HG03460 (cell line): ENCODE measurements at regions not wholly inside any gene's neighbourhood (a gene's known extent, or its start where the extent isn't known, plus 50 kb on each side); places are given as distances from the start of the nearest gene placed in this dataset.

ENCODE experiments used
- ATAC-seq: cut with Tn5 transposase; IDR thresholded peaks from one replicate; pipeline ENCODE4 v1.9.1; 2021; ENCODE audit not compliant: unreplicated experiment

- ATAC-seq: no peak
Observed at GRCh38 chr1:38270849-38271633, 224.4 kb upstream of the POU3F1 start.

GRCh38 chr1:38269923-38270848 is 223.6 kb upstream of the POU3F1 start:
- no peak for ATAC-seq

DNA sequence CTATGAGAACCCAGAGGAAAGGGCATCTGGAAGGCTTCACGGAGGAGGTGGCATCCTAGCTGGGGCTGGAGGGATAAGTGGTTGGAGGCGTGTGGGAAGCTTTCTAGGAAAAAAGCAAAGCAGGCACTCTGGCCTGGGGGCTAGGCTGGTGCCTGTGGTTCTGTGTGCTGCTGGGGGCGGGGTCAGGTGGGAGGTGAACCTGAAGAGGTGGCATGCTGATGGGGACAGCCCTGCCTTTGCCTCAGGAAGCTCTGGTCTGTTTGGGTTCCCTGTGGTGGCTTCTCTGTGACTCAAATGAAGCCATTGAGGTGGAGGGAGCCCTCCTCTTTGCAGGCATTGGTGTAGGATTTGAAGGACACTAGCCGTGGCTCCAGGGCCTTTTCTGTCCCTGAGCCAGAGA is 221.6 kb upstream of the POU3F1 start:
- ATAC-seq: no peak

GRCh38 chr1:38267037-38268036 is 220.7 kb upstream of the POU3F1 start:
- ATAC-seq: no peak

- no peak for ATAC-seq
Observed at GRCh38 chr1:38266197-38266520, 219.6 kb upstream of the POU3F1 start.

DNA sequence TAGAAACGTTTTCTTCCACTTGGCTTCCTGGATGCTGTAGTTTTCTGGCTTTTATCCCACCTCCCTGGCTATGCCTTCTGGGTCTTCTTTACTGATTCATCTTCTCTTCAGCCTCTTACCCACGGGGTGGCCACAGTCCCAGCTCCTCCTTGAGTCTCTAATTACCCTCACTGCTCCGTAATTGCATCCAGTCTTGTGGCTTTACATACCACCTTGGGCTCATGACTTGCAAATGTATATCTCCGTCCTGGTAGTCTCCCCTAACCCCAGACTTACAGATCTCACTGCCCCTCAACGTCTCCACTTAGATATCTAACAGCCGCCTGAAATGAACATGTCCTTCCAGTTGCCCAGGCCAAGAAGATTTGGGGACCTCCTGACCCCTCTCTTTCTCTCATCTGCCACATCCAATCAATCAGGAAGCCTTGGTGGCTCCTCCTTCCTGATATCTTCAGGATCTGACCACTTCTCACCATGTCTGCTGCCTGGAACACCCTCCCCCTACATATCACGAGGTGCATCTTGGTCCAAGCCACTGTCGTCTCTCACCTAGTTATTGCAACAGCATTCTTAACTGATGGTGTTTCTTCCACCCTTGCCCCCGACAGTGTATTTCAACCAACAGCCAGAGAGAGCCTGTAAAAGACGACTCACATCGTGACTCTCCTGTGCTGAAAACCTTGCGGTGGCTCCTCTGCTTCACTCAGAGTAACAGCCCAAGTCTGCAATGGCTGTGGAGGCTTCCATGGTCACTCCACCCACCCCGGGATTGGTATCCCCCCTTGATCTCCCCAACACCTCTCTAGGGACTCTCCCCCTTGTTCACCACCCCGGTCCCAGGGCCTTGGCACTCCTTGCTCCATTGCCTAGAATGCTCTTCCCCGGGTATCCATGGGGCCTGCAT is 219.0 kb upstream of the POU3F1 start:
- ATAC-seq: no peak

GRCh38 chr1:38263438-38263837 is 216.8 kb upstream of the POU3F1 start:
- no peak for ATAC-seq

DNA sequence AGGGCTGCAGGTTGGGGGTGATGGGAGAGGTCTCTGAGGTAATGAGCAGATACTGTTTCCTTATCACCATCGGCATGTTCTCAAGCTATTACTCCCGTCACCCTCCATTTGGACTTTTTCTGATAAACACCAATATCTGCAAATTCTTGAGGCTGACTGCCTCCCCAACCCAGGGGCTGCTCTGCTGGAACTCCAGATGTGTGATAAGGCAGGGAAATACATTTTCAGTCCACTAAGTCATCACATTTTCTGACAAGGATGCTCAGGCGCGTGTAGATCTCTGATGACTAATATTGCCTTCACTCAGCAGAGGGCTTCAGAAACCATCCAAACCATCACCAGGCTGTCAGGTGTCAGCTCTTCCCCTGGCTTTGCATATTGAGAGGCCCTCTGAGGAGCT is 215.0 kb upstream of the POU3F1 start:
- no peak for ATAC-seq

GRCh38 chr1:38258085-38258627 is 211.6 kb upstream of the POU3F1 start:
- no peak for ATAC-seq

GRCh38 chr1:38257374-38257773 is 210.8 kb upstream of the POU3F1 start:
- ATAC-seq: no peak

GRCh38 chr1:38256072-38256471 is 209.5 kb upstream of the POU3F1 start:
- ATAC-seq: no peak

DNA sequence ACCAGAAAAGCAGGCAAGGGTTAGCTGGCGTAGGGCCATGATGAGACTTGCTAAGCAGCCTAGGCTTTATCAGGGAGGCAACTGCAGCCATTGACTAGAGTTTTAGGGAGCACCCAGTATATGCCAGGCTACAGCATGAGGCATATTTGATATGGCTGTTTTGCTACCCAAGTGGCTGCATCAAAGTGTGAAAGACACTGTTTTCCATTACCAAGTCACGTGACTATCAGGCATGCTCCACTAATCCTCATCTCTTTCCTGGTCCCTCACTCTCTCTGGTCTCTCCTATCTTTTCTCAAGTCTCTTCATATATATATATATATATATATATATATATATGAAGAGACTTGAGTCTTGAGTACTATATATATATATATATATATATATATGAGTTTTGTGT is 206.7 kb upstream of the POU3F1 start:
- ATAC-seq: no peak

GRCh38 chr1:38250356-38250755 is 203.8 kb upstream of the POU3F1 start:
- no peak for ATAC-seq

GRCh38 chr1:38249001-38249400 is 202.4 kb upstream of the POU3F1 start:
- ATAC-seq: no peak

DNA sequence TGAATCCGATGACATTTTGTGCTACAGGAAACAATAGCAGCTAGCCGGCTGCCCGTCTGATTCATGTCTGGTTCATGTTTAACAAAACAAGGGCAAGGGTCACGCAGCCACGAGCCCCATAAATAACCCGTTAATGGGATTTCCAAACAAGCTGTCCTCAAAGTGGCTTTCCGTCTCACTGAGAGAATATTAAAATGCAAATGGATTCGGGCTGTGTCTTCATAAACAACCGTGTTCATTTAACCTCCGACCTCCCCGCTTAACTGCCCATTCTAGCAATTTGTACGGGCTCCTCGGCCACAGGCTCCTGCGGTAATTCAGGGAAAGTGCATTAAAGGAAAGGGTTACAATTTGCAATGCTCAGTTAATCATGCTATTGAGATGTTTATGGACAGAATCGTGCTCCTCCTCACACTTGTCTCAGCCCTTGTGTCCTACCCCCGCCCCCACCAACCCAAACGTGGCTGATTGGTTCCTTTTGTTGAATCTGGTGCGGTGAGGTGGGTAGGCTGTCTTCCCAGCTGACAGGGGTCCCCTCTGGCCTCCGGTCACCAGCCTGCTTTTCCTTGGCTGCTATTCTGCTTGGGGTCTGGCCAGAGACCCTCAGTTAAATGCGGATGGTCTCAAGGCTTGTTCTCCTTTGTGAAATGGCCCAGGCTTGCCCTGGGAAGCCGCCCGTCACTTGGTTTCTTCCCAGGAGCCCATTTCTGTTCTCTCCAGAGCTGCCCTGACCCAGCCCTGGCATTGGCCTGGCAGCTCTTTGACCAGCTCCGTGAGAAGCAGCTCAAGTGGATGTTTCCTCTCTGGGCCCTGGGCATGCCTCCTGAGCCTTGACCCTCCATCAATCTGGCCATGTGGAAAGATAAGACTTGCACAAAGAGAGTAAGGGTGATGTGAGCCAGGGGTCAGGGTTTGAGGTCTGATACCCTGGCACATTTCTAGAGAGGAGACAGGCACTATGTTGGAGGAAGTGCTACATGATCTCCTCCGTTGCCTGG is 200.7 kb upstream of the POU3F1 start:
- ATAC-seq: no peak

DNA sequence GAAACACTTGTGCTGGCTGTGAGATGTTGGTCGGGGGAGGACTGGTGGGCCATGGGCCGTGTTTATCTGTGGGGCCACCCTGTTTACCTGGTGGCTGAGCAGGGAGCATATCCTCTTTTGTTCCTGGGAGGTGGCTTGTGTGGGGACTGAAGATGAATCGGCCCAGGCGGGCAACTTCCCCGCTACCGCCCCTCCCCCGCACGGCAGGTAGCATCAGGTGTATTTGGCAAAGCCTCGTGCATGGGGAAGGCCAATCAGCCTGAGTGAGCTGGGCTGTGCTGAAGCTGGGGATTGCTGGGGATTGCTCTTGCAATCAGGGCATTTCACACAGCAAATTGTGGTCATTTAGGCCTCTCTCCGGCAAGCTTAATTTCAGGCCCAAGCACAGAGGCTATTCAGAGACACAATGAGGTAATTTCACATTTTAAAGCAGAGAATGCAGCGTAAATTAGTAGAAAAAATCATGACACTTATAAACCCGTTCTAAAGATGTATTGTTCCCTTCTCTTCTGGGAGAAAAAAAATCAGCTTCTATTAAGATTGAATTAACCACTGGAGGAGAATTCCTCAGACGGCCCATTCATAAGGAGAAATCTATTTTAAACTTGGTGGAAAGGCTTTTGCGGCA is 197.7 kb upstream of the POU3F1 start:
- no peak for ATAC-seq

DNA sequence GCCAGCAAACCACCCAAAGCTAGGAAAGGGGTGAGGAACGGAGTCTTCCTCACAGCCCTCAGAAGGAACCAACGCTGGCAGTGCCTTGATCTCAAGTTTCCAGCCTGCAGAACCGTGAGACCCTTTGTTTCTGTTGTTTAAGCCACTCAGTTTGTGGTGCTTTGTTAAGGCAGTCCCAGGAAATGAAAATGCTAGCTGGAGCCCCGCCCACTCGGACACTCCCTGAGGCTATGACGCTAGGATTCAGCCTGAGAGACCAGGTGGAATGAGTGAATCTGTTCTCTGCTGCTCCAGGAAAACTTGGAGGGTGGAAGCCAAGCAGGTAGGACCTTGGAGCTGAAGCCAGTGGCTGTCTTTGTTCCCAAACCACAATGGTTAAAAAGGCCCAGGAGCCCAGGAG is 196.5 kb upstream of the POU3F1 start:
- ATAC-seq: no peak

DNA sequence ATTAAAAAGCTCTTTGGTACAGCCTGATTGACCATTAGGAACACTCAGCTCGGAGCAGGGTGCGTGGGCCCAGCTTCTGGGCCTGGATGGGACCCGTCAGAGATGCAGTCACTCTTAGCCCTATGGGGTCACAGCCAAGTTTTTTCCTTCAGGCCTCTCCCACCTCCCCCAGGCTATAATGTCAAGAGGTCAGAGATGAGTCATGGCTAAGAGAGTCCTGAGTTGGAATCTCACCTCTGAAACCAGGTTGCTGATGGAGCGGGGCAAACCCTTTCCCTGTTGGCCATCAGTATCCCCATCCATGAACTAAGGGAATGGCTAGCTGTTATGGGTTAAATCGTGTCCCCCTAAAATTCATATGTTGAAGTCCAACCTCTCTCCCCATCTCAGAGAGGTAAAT is 195.9 kb upstream of the POU3F1 start:
- ATAC-seq: no peak
